ENCODE measurements at regions not wholly inside any gene's neighbourhood (a gene's known extent, or its start where the extent isn't known, plus 50 kb on each side); places are given as distances from the start of the nearest gene placed in this dataset.

GRCh38 chr2:8159966-8160603 is 521.8 kb upstream of the ID2 start (continued):
- no peak for TF ChIP-seq TCF7L2 (IDR thresholded peaks at IDR 0.05; ENCODE audit: borderline replicate concordance, extremely low read depth, insufficient read depth, insufficient read length)

- ATAC-seq = no peak
- POLR2A ChIA-PET = no interaction called here
- no TSS peak for BruUV-seq (replicated peaks)
Observed at GRCh38 chr2:8160959-8161358, 520.9 kb upstream of the ID2 start.

More at GRCh38 chr2:8160959-8161358, 520.9 kb upstream of the ID2 start:
- Histone ChIP-seq H3K79me2 (ENCODE audit: insufficient read depth, low read length) (no peaks in the 10 kb centered on the region), H3K4me3 (replicated peaks in 1 of 2; ENCODE audit: low read depth in 1 of 2, low read length in 2 of 2) (no peak overlapping the region), H3K4me2 (ENCODE audit: low read length) (no peak overlapping the region), H3K4me1 (ENCODE audit: control insufficient read depth in 1 of 2, insufficient read depth in 2 of 2, low read length in 2 of 2) (no peaks in the 10 kb centered on the region), H3K9me3 (ENCODE audit: control insufficient read depth in 1 of 2, insufficient read depth in 1 of 2, low read depth in 1 of 2, low read length in 2 of 2) (no peaks in the 10 kb centered on the region), H3K9me2 (ENCODE audit: insufficient read depth) (no peaks in the 10 kb centered on the region), H4K20me1 (ENCODE audit: insufficient read depth) (no peaks in the 10 kb centered on the region), H3K9ac (ENCODE audit: low read length) (no peak overlapping the region), H3K27me3 (ENCODE audit: insufficient read depth, low read length) (no peaks in the 10 kb centered on the region), H2AFZ (ENCODE audit: low read depth, low read length, poor library complexity, severe bottlenecking) (no peak overlapping the region), H3K27ac (ENCODE audit: low read depth, low read length) (no peak overlapping the region), H3K36me3 (ENCODE audit: control insufficient read depth in 1 of 2, insufficient read depth in 2 of 2, low read length in 2 of 2) (no peaks in the 10 kb centered on the region)
- TF ChIP-seq FOSL1 (IDR thresholded peaks at IDR 0.05; ENCODE audit: low read depth) = no peak
- TF ChIP-seq CEBPB (IDR thresholded peaks at IDR 0.05; ENCODE audit: low read depth) = no peak
- TF ChIP-seq POLR2AphosphoS5 (IDR thresholded peaks at IDR 0.05; ENCODE audit: low read depth, low read length) = no peak
- TF ChIP-seq SRF (IDR thresholded peaks at IDR 0.05; ENCODE audit: low read depth) = no peak
- no peak for TF ChIP-seq CTCF (IDR thresholded peaks at IDR 0.05 in 2 of 3, conservative IDR thresholded peaks at IDR 0.05 in 1 of 3; ENCODE audit: borderline replicate concordance in 1 of 3, insufficient read depth in 1 of 3, low read depth in 2 of 3, low read length in 2 of 3)
- no peak for TF ChIP-seq EZH2 (IDR thresholded peaks at IDR 0.05)
- TF ChIP-seq RAD21 (IDR thresholded peaks at IDR 0.05; ENCODE audit: low read depth) = no peak
- TF ChIP-seq SP1 (IDR thresholded peaks at IDR 0.05; ENCODE audit: low read depth) = no peak
- TF ChIP-seq MAX (IDR thresholded peaks at IDR 0.05) = no peak
- no peak for TF ChIP-seq ZFX (IDR thresholded peaks at IDR 0.05)
- TF ChIP-seq SIN3A (IDR thresholded peaks at IDR 0.05; ENCODE audit: low read depth) = no peak
- no peak for TF ChIP-seq CBX3 (IDR thresholded peaks at IDR 0.05; ENCODE audit: low read depth)
- no peak for TF ChIP-seq EZH2phosphoT487 (IDR thresholded peaks at IDR 0.05; ENCODE audit: borderline replicate concordance)
- no peak for TF ChIP-seq JUND (IDR thresholded peaks at IDR 0.05)
- ChIA-PET CTCF (no interaction called here), RAD21 (ENCODE audit: low non-redundant PET in 1 of 2, low total read pairs in 2 of 2, uncharacterized antibody in 2 of 2, unreplicated experiment in 2 of 2) (no interaction called here)
- intact Hi-C loops (cut with micrococcal nuclease) = no loop called here
- DNase-seq (ENCODE audit: low read depth, low spot score) = no peak
